ENCODE measurements at regions not wholly inside any gene's neighbourhood (a gene's known extent, or its start where the extent isn't known, plus 50 kb on each side); places are given as distances from the start of the nearest gene placed in this dataset.

DNA sequence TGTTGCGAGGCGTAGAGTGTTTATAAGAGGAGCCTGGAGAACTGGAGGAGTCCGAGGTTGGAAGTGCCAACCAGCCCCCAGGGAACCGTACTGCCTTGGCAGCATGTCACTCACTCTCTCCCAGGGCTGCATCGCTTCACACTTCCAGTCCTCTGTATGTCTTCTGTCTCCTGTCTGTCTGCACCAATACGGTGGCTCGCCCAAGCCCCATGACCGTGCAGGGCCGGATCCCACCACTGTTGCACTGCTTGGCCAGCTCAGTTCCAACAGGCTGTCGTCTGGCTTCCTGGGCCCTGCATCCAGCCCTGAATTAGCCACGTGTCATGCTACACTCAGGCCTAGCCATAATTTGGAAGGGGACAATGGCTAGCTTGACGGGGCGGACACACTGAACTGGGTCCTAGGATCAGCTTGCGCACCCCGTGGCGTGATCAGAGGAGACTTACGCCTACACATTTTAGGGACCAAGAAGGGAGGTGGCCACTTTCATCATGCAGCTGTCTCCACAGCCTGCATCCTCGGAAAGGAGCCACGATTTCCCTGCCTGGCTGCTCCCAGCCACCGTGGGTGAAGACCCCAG is 147.1 kb downstream of the URI1 start:
- Histone ChIP-seq H3K4me3 (ENCODE audit: insufficient read depth, low read depth, low read length) (no peak overlapping the region), H3K36me3 (replicated peaks; ENCODE audit: control insufficient read depth, insufficient read depth, low read length) (no peaks in the 10 kb centered on the region), H3K27me3 (ENCODE audit: control insufficient read depth, insufficient read depth, low read length) (no peaks in the 10 kb centered on the region)
- DNase-seq = no peak

- no peak for DNase-seq
- no peak overlapping the region for H3K4me3 ChIP-seq (ENCODE audit: insufficient read depth, low read depth, low read length)
- no peaks in the 10 kb centered on the region for H3K27me3 ChIP-seq (ENCODE audit: control insufficient read depth, insufficient read depth, low read length)
- no peaks in the 10 kb centered on the region for H3K36me3 ChIP-seq (replicated peaks; ENCODE audit: control insufficient read depth, insufficient read depth, low read length)
These were observed 148.4 kb downstream of the URI1 start for GRCh38 chr19:30090476-30090875.

DNA sequence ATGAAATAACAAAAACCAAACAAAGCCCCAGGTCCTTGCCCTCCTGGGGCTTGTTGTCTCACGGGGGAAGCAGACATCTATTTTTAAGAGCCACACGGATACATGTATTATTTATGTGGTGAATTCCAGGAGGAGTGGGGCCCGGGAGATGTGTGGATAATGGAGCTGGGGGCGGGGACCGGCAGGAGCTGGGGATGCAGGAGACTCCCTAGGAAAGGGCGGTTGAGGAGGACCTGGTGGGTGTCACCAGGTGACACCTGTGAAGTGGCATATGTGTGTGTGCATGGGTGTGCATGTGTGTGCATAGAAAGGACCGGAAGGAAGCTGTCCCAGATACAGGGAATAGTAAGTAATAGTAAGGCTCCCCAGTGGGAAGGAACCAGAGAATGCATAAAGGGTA is 148.9 kb downstream of the URI1 start:
- Histone ChIP-seq H3K4me3 (ENCODE audit: insufficient read depth, low read depth, low read length) (no peak overlapping the region), H3K27me3 (ENCODE audit: control insufficient read depth, insufficient read depth, low read length) (no peaks in the 10 kb centered on the region), H3K36me3 (replicated peaks; ENCODE audit: control insufficient read depth, insufficient read depth, low read length) (no peaks in the 10 kb centered on the region)
- no peak for DNase-seq

GRCh38 chr19:30091456-30091855 is 149.4 kb downstream of the URI1 start:
- no peak for DNase-seq
- H3K36me3 ChIP-seq (replicated peaks; ENCODE audit: control insufficient read depth, insufficient read depth, low read length) = no peaks in the 10 kb centered on the region
- H3K27me3 ChIP-seq (ENCODE audit: control insufficient read depth, insufficient read depth, low read length) = no peaks in the 10 kb centered on the region

GRCh38 chr19:30091856-30092255 is 149.8 kb downstream of the URI1 start:
- Histone ChIP-seq H3K36me3 (replicated peaks; ENCODE audit: control insufficient read depth, insufficient read depth, low read length) (no peaks in the 10 kb centered on the region), H3K27me3 (ENCODE audit: control insufficient read depth, insufficient read depth, low read length) (no peaks in the 10 kb centered on the region), H3K4me3 (ENCODE audit: insufficient read depth, low read depth, low read length) (no peak overlapping the region)
- DNase-seq = no peak

More at GRCh38 chr19:30091456-30091855, 149.4 kb downstream of the URI1 start:
- H3K4me3 ChIP-seq (ENCODE audit: insufficient read depth, low read depth, low read length) = no peak overlapping the region

GRCh38 chr19:30092721-30093569 is 150.9 kb downstream of the URI1 start:
- DNase-seq = peak; percentile 57
- no peaks in the 10 kb centered on the region for H3K27me3 ChIP-seq (ENCODE audit: control insufficient read depth, insufficient read depth, low read length)
- H3K36me3 ChIP-seq (replicated peaks; ENCODE audit: control insufficient read depth, insufficient read depth, low read length) = no peaks in the 10 kb centered on the region
- no peak overlapping the region for H3K4me3 ChIP-seq (ENCODE audit: insufficient read depth, low read depth, low read length)

DNA sequence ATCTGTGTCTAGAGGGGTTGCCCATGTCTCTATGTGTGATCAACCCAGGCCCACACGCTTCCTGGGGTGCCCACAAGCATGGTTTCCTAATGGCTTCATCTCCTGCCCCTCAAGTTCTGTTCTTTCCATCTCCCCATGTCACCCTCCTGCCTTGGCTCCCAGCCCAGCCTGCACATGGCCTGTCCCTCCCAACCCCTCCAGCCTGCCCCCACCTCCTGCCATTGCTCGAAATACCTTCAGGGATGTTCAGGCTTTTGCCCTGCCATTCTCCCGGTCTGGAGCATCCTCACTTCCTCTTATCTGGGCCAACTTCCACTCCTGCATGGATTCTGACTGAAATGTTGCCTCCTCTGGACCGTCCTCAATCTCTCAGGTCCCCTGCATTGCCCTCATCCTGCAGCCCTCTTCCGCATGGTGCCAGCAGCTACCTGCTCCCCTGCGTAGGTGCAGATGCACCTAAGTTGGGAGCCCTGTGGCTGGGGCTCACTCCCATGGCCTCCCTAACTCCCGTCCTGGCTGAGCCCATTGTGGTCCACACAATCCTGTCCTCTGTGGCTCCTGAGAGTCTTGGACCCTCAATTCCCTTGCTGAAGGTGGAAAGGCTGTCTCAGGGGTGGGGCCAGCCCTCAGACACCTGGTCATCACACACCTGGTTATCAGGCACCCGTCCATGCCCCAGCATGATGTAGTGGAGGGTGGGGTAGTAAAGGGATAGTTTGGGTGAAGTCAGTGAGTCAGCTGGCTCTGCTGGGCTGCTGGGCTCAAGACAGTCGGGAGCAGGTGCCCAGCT is 152.1 kb downstream of the URI1 start:
- Histone ChIP-seq H3K4me3 (ENCODE audit: insufficient read depth, low read depth, low read length) (no peak overlapping the region), H3K27me3 (ENCODE audit: control insufficient read depth, insufficient read depth, low read length) (no peaks in the 10 kb centered on the region), H3K36me3 (replicated peaks; ENCODE audit: control insufficient read depth, insufficient read depth, low read length) (no peaks in the 10 kb centered on the region)
- no peak for DNase-seq

DNA sequence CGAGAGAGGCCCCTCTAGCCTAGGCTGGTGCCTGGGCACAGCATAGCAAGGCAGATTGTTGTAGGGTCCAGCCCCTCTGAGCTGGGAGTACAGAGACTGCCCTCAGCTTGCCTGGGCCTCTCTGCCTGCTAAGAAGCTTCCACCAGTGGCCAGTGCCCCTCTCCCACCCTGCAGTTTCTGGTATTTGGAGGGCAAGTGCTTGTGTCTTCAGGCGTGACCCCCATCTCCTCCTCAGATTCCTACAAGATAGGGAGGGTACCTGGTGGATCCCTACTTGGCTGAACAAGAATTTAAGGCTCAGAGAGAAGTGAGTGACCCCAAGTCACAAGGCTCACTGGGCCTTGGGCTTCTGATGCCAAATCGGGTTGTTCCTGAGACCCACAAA is 152.7 kb downstream of the URI1 start:
- DNase-seq = no peak
- Histone ChIP-seq H3K4me3 (ENCODE audit: insufficient read depth, low read depth, low read length) (no peak overlapping the region), H3K27me3 (ENCODE audit: control insufficient read depth, insufficient read depth, low read length) (no peaks in the 10 kb centered on the region)

GRCh38 chr19:30095171-30095570 is 153.1 kb downstream of the URI1 start:
- no peak for DNase-seq
- H3K27me3 ChIP-seq (ENCODE audit: control insufficient read depth, insufficient read depth, low read length) = no peaks in the 10 kb centered on the region
- H3K36me3 ChIP-seq (replicated peaks; ENCODE audit: control insufficient read depth, insufficient read depth, low read length) = no peaks in the 10 kb centered on the region
- H3K4me3 ChIP-seq (ENCODE audit: insufficient read depth, low read depth, low read length) = no peak overlapping the region

More for the DNA sequence above, 152.7 kb downstream of the URI1 start:
- no peaks in the 10 kb centered on the region for H3K36me3 ChIP-seq (replicated peaks; ENCODE audit: control insufficient read depth, insufficient read depth, low read length)

DNA sequence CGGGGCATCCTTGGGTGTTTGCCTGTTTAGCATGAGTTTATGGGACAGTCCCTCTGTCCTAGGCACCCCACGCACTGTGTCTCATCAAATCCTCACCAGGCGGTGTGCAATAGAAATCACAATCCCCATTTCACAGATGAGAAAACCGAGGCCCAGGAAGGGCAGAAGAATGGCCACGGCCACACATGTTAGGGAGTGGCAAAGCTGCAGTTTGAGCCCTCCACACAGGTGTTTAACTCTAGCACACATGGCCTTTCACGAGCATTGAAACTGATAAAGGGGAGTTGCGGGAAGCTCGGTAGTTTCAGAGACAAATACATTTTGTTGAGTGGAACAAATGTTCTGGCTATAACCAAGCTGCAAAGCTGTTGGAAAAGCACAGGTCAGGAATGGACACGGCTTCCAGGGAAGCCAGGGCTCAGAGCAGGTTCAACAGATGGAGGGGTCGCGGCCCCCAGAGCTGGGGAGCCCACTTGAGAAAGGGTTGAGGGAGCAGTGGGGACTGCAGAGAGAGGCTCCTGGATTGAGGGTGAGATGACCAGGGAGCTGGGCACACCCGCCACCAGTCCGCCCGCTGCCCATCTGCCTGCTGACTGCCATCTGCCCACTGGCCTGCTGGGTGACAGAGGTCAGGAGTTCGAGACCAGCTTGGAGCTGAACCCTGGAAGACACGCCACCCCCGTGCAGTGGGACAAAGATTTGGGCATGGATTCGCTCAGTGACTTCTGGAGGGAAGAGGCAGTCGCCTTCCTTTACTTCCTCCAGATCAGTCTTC is 154.7 kb downstream of the URI1 start:
- H3K27me3 ChIP-seq (ENCODE audit: control insufficient read depth, insufficient read depth, low read length) = no peaks in the 10 kb centered on the region
- H3K4me3 ChIP-seq (ENCODE audit: insufficient read depth, low read depth, low read length) = no peak overlapping the region
- no peak for DNase-seq
- no peaks in the 10 kb centered on the region for H3K36me3 ChIP-seq (replicated peaks; ENCODE audit: control insufficient read depth, insufficient read depth, low read length)

DNA sequence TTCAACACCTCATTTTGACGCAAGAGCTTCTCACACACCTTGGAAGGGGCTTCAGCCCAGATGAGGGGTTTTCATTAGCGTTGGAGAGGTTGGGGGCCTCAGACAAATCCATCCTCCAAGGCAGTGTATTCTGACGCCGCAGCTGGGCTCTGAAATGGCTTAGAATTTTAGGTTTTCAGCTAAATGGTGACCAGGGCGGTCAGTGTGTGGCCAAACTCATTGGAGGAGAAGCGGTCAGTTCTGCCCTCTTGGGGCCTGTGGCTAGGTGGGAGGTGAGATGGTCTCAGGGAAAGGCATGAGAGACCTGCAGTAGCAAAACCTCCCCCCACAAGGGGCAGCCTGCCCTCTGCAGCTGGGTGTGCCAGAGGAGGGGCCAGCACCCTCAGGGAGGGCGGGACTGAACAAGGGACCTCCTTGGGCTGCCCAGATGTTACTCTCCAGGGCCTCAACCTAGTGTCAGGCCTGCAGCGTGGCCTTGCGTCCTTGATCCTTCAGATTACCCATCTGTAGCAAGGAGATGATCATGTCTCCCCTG is 155.8 kb downstream of the URI1 start:
- H3K27me3 ChIP-seq (ENCODE audit: control insufficient read depth, insufficient read depth, low read length) = no peaks in the 10 kb centered on the region
- no peaks in the 10 kb centered on the region for H3K36me3 ChIP-seq (replicated peaks; ENCODE audit: control insufficient read depth, insufficient read depth, low read length)
- no peak overlapping the region for H3K4me3 ChIP-seq (ENCODE audit: insufficient read depth, low read depth, low read length)
- DNase-seq = peak; percentile 69

DNA sequence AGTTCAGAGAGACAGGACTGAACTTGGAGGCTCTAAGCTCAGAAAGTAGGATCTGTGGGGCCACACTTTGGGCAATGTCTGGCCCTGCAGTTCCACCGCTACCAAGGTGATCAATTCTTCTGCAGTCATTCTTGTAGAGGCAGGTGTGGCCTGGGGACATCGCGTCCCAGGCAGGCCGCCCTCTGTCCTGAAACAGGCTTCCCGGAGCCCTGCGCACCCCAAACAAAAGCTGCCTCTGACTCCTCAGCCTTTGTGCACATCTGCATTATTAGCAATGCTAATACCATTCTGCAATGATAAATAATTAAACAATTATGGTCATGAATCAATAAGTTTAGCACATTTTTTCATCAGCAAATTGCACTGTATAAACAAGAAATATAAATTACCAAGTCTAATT is 160.2 kb downstream of the URI1 start:
- DNase-seq = no peak
- H3K4me3 ChIP-seq (ENCODE audit: insufficient read depth, low read depth, low read length) = no peak overlapping the region
- H3K36me3 ChIP-seq (replicated peaks; ENCODE audit: control insufficient read depth, insufficient read depth, low read length) = no peaks in the 10 kb centered on the region
- H3K27me3 ChIP-seq (ENCODE audit: control insufficient read depth, insufficient read depth, low read length) = no peaks in the 10 kb centered on the region

- no peaks in the 10 kb centered on the region for H3K27me3 ChIP-seq (ENCODE audit: control insufficient read depth, insufficient read depth, low read length)
These were observed 160.6 kb downstream of the URI1 start for GRCh38 chr19:30102666-30103065.

GRCh38 chr19:30103981-30104380 is 161.9 kb downstream of the URI1 start:
- no peaks in the 10 kb centered on the region for H3K27me3 ChIP-seq (ENCODE audit: control insufficient read depth, insufficient read depth, low read length)
- H3K36me3 ChIP-seq (replicated peaks; ENCODE audit: control insufficient read depth, insufficient read depth, low read length) = no peaks in the 10 kb centered on the region
- no peak overlapping the region for H3K4me3 ChIP-seq (ENCODE audit: insufficient read depth, low read depth, low read length)
- no peak for DNase-seq

More at GRCh38 chr19:30102666-30103065, 160.6 kb downstream of the URI1 start:
- Histone ChIP-seq H3K4me3 (ENCODE audit: insufficient read depth, low read depth, low read length) (no peak overlapping the region), H3K36me3 (replicated peaks; ENCODE audit: control insufficient read depth, insufficient read depth, low read length) (no peaks in the 10 kb centered on the region)
- DNase-seq = no peak
